OCI-M1 (cell line): ENCODE measurements at regions not wholly inside any gene's neighbourhood (a gene's known extent, or its start where the extent isn't known, plus 50 kb on each side); places are given as distances from the start of the nearest gene placed in this dataset.

Source experiments
- DNase-seq: peaks from one replicate; lab custom pipeline; 2025; lab: John Stamatoyannopoulos, UW

GRCh38 chr14:100469632-100470522, 117.3 kb downstream of the BEGAIN start:
- no peak for DNase-seq

GRCh38 chr14:100470523-100470897, 116.7 kb downstream of the BEGAIN start:
- no peak for DNase-seq

GRCh38 chr14:100471441-100472093, 115.7 kb downstream of the BEGAIN start:
- DNase-seq = no peak

- DNase-seq = no peak
Observed at GRCh38 chr14:100472094-100472455, 115.1 kb downstream of the BEGAIN start.

GRCh38 chr14:100472491-100472890, 114.7 kb downstream of the BEGAIN start:
- DNase-seq = no peak

- no peak for DNase-seq
Observed at GRCh38 chr14:100473249-100473648, 114.0 kb downstream of the BEGAIN start.

GRCh38 chr14:100474196-100474595, 113.0 kb downstream of the BEGAIN start:
- DNase-seq = no peak

GRCh38 chr14:100475268-100475667, 111.9 kb downstream of the BEGAIN start:
- DNase-seq = no peak

GRCh38 chr14:100476012-100476822, 111.0 kb downstream of the BEGAIN start:
- DNase-seq = no peak

GRCh38 chr14:100484531-100485267, 102.5 kb downstream of the BEGAIN start:
- DNase-seq = no peak

GRCh38 chr14:100486025-100486828, 101.0 kb downstream of the BEGAIN start:
- DNase-seq = peak; percentile 53
